Panc1 (cell line): ENCODE measurements at regions not wholly inside any gene's neighbourhood (a gene's known extent, or its start where the extent isn't known, plus 50 kb on each side); places are given as distances from the start of the nearest gene placed in this dataset.

Experiments used
- ATAC-seq: fragments of 200-7000 bp; cut with Tn5 transposase; 2 replicates; pipeline ENCODE4 v1.9.1; 2020; ENCODE audit warnings: mild to moderate bottlenecking, moderate library complexity
- BruUV-seq: library from RNA; stranded (reverse); fragments of 400-500 nt; replicated peaks from 2 replicates; lab custom pipeline; 2021; lab: Mats Ljungman, UMichigan
- CTCF ChIA-PET: fragments of 300-600 bp; sonication (Branson Sonifier 250); formaldehyde crosslinking; loops from one replicate; lab custom pipeline; 2022; ENCODE audit warnings: antibody characterized with exemption; lab: Charles Lee
- POLR2A ChIA-PET: fragments of 300-600 bp; sonication (Branson Sonifier 250); formaldehyde crosslinking; loops from one replicate; lab custom pipeline; 2022; ENCODE audit warnings: antibody characterized with exemption; lab: Charles Lee
- DNase-seq: peaks from one replicate; pipeline ENCODE4 v3.0.0-alpha.2; 2010; ENCODE audit warnings: low read depth, low spot score
- H3K27ac ChIP-seq: 2 replicates; pipeline ENCODE4 v1.5.1; 2011; ENCODE audit warnings: mild to moderate bottlenecking, low read length, inconsistent platforms
- H3K27me3 ChIP-seq: fragments of 200-500 bp; sonication (Bioruptor generic); 2 replicates; pipeline ENCODE4 v1.6.0; 2014; ENCODE audit warnings: low read length, inconsistent platforms; ENCODE audit not compliant: control insufficient read depth, insufficient read depth
- H3K36me3 ChIP-seq: fragments of 200-500 bp; sonication (Bioruptor generic); 2 replicates; pipeline ENCODE4 v1.5.1; 2014; ENCODE audit warnings: inconsistent platforms, mild to moderate bottlenecking, low read length, moderate library complexity; ENCODE audit not compliant: control insufficient read depth, insufficient read depth
- H3K4me1 ChIP-seq: 2 replicates; pipeline ENCODE4 v1.5.1; 2011; ENCODE audit warnings: inconsistent platforms, mild to moderate bottlenecking, low read length, moderate library complexity; ENCODE audit not compliant: control insufficient read depth, insufficient read depth
- H3K4me3 ChIP-seq, 2 experiments: 2 replicates each; pipeline ENCODE4 v1.5.1; 2011 to 2012; ENCODE audit warnings: low read depth in 2 of 2, low read length in 2 of 2, mild to moderate bottlenecking in 2 of 2, inconsistent platforms in 1 of 2, moderate library complexity in 1 of 2
- H3K9me3 ChIP-seq: fragments of 200-500 bp; sonication (Bioruptor generic); 2 replicates; pipeline ENCODE4 v1.5.1; 2014; ENCODE audit warnings: low read depth, mild to moderate bottlenecking, inconsistent platforms, low read length, moderate library complexity; ENCODE audit not compliant: control insufficient read depth, insufficient read depth
- CTCF ChIP-seq: fragments of 450-650 bp; IDR thresholded peaks from 2 replicates; pipeline ENCODE4 v1.5.1; 2017; ENCODE audit warnings: mild to moderate bottlenecking
- POLR2AphosphoS5 ChIP-seq: IDR thresholded peaks from 2 replicates; pipeline ENCODE4 v1.6.1; 2012; ENCODE audit warnings: mild to moderate bottlenecking, low read depth, low read length, moderate library complexity
- REST ChIP-seq, 2 experiments: IDR thresholded peaks; 2 replicates each; pipeline ENCODE4 v1.6.1; 2011 to 2012; ENCODE audit warnings: low read depth in 2 of 2, control low read depth in 1 of 2, low read length in 1 of 2, mild to moderate bottlenecking in 1 of 2, moderate library complexity in 1 of 2; ENCODE audit not compliant: insufficient read depth in 1 of 2
- SIN3A ChIP-seq: IDR thresholded peaks from 2 replicates; pipeline ENCODE4 v1.6.1; 2012; ENCODE audit warnings: low read depth, mild to moderate bottlenecking, low read length, moderate library complexity, borderline replicate concordance; ENCODE audit not compliant: insufficient read depth
- TCF7L2 ChIP-seq: IDR thresholded peaks from 2 replicates; pipeline ENCODE4 v1.6.1; 2011; ENCODE audit warnings: mild to moderate bottlenecking, low read depth, low read length, inconsistent platforms
- in situ Hi-C: cut with HindIII; loops from 2 replicates; pipeline ENCODE4 v1.10.0; 2016; ENCODE audit warnings: low sequenced_read_pairs, low pct_unique_long_range_greater_than_20kb
- intact Hi-C: fragments of 100-400 bp; cut with micrococcal nuclease; formaldehyde crosslinking; loops from one replicate; pipeline ENCODE4 v1.10.0; 2022; ENCODE audit not compliant: unreplicated experiment

- intact Hi-C loops: no loop called here
- Histone ChIP-seq H3K36me3 (no peaks in the 10 kb centered on the region), H3K27ac (no peak overlapping the region), H3K4me1 (no peaks in the 10 kb centered on the region), H3K4me3 (no peak overlapping the region), H3K27me3 (peaks cover 6% of the 10 kb centered on the region), H3K9me3 (no peaks in the 10 kb centered on the region)
- no peak for DNase-seq
- ATAC-seq: no peak
- in situ Hi-C loops: no loop called here
- no peak for TF ChIP-seq POLR2AphosphoS5
- TF ChIP-seq TCF7L2: no peak
- no peak for TF ChIP-seq SIN3A
- TF ChIP-seq REST (IDR thresholded peaks at IDR 0.05; ENCODE audit: insufficient read depth in 1 of 2, low read depth in 2 of 2, low read length in 1 of 2): no peak
- no peak for TF ChIP-seq CTCF
- POLR2A ChIA-PET: no interaction called here
- no TSS peak for BruUV-seq
- CTCF ChIA-PET: no interaction called here
These were observed 76.8 kb upstream of the SCEL start for GRCh38 chr13:77458736-77459135.

- Histone ChIP-seq H3K36me3 (no peaks in the 10 kb centered on the region), H3K27ac (no peak overlapping the region), H3K27me3 (peaks cover 6% of the 10 kb centered on the region), H3K4me1 (no peaks in the 10 kb centered on the region), H3K4me3 (no peak overlapping the region), H3K9me3 (no peaks in the 10 kb centered on the region)
- no peak for DNase-seq
- in situ Hi-C loops: no loop called here
- POLR2A ChIA-PET: no interaction called here
- CTCF ChIA-PET: no interaction called here
- no peak for ATAC-seq
- TF ChIP-seq POLR2AphosphoS5 (no peak), TCF7L2 (no peak), CTCF (no peak), SIN3A (no peak), REST (IDR thresholded peaks at IDR 0.05; ENCODE audit: insufficient read depth in 1 of 2, low read depth in 2 of 2, low read length in 1 of 2) (no peak)
- BruUV-seq: no TSS peak
- intact Hi-C loops: no loop called here
These were observed 77.5 kb upstream of the SCEL start for GRCh38 chr13:77457966-77458365.
